H1 (cell line): ENCODE measurements at regions not wholly inside any gene's neighbourhood (a gene's known extent, or its start where the extent isn't known, plus 50 kb on each side); places are given as distances from the start of the nearest gene placed in this dataset.

ENCODE experiments used
- BCL11A ChIP-seq, 2 experiments: IDR thresholded peaks; one replicate each; pipeline ENCODE4 v1.6.1; 2011; ENCODE audit warnings: low read depth in 2 of 2, low read length in 2 of 2, mild to moderate bottlenecking in 2 of 2
- CREB1 ChIP-seq: IDR thresholded peaks from 2 replicates; pipeline ENCODE4 v1.6.1; 2012; ENCODE audit warnings: inconsistent platforms
- EZH2 ChIP-seq: fragments of 200-600 bp; sonication (generic); IDR thresholded peaks from 2 replicates; pipeline ENCODE4 v1.7.1; 2012; ENCODE audit warnings: low read depth, mild to moderate bottlenecking, moderate library complexity, low read length, inconsistent platforms; ENCODE audit not compliant: severe bottlenecking
- FOSL1 ChIP-seq: IDR thresholded peaks from 2 replicates; pipeline ENCODE4 v1.6.1; 2011; ENCODE audit warnings: mild to moderate bottlenecking, low read depth, low read length, moderate library complexity; ENCODE audit not compliant: insufficient read depth
- JUN ChIP-seq: IDR thresholded peaks from 2 replicates; pipeline ENCODE4 v1.6.1; 2011; ENCODE audit warnings: low read depth, mild to moderate bottlenecking, improper control_type of control experiment, low read length
- POLR2AphosphoS5 ChIP-seq: IDR thresholded peaks from 2 replicates; pipeline ENCODE4 v1.6.1; 2011; ENCODE audit warnings: low read depth, low read length
- TF ChIP-seq, protein P1 (sequence below): IDR thresholded peaks from 2 replicates; pipeline ENCODE4 v1.6.1; 2011; ENCODE audit warnings: low read length, improper control_type of control experiment
- TF ChIP-seq, protein P2 (sequence below), 3 experiments: IDR thresholded peaks; 1 replicate in 2 of 3; 2 replicates in 1 of 3; pipeline versions ENCODE4 v1.5.1 to v1.6.1; 2011; ENCODE audit warnings: low read length in 3 of 3, mild to moderate bottlenecking in 3 of 3, inconsistent platforms in 2 of 3, low read depth in 1 of 3, moderate library complexity in 1 of 3; ENCODE audit not compliant: insufficient read depth in 1 of 3; ENCODE audit errors: control extremely low read depth in 1 of 3
- TF ChIP-seq, protein P3 (sequence below): IDR thresholded peaks from 2 replicates; pipeline ENCODE4 v1.6.1; 2012; ENCODE audit warnings: low read length, inconsistent platforms

DNA sequence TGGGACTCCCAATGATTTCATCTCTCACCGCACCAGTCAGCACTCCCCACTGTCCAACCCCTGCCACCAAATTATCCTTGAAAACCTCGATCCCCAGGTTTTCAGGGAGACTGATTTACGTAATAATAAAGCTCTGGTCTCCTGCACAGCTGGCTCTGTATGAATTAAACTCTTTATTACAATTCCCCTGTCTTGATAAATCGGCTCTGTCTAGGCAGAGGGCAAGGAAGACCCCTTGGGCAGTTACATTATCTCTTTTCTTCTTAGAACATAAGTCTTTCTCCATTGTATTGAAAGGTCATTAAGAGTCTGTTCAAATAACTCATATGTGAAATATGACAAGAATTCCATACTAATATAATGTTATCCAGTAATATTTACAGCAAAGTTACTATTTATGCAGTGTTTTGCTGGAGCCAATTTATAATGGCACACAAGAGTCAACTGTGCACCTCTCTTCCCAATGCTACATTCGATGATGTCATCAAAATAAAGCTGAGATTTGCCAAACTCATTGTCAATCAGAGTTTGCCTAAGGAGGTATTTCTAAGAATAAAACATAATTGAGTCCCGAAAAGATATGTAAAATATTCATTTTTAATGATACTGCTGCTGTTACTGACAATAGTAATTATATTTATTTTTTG, 1297.2 kb upstream of the LRRTM3 start (continued):
- TF ChIP-seq, protein P1, sequence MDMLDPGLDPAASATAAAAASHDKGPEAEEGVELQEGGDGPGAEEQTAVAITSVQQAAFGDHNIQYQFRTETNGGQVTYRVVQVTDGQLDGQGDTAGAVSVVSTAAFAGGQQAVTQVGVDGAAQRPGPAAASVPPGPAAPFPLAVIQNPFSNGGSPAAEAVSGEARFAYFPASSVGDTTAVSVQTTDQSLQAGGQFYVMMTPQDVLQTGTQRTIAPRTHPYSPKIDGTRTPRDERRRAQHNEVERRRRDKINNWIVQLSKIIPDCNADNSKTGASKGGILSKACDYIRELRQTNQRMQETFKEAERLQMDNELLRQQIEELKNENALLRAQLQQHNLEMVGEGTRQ: no peak
- TF ChIP-seq FOSL1 (no peak), JUN (no peak), CREB1 (no peak), EZH2 (no peak), BCL11A (IDR thresholded peaks at IDR 0.05; ENCODE audit: low read depth in 2 of 2, low read length in 2 of 2) (no peak), POLR2AphosphoS5 (no peak)
- TF ChIP-seq, protein P2, sequence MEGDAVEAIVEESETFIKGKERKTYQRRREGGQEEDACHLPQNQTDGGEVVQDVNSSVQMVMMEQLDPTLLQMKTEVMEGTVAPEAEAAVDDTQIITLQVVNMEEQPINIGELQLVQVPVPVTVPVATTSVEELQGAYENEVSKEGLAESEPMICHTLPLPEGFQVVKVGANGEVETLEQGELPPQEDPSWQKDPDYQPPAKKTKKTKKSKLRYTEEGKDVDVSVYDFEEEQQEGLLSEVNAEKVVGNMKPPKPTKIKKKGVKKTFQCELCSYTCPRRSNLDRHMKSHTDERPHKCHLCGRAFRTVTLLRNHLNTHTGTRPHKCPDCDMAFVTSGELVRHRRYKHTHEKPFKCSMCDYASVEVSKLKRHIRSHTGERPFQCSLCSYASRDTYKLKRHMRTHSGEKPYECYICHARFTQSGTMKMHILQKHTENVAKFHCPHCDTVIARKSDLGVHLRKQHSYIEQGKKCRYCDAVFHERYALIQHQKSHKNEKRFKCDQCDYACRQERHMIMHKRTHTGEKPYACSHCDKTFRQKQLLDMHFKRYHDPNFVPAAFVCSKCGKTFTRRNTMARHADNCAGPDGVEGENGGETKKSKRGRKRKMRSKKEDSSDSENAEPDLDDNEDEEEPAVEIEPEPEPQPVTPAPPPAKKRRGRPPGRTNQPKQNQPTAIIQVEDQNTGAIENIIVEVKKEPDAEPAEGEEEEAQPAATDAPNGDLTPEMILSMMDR (IDR thresholded peaks at IDR 0.05; ENCODE audit: control extremely low read depth in 1 of 3, insufficient read depth in 1 of 3, low read depth in 1 of 3, low read length in 3 of 3): no peak
- TF ChIP-seq, protein P3, sequence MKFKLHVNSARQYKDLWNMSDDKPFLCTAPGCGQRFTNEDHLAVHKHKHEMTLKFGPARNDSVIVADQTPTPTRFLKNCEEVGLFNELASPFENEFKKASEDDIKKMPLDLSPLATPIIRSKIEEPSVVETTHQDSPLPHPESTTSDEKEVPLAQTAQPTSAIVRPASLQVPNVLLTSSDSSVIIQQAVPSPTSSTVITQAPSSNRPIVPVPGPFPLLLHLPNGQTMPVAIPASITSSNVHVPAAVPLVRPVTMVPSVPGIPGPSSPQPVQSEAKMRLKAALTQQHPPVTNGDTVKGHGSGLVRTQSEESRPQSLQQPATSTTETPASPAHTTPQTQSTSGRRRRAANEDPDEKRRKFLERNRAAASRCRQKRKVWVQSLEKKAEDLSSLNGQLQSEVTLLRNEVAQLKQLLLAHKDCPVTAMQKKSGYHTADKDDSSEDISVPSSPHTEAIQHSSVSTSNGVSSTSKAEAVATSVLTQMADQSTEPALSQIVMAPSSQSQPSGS: no peak
